ENCODE measurements at regions not wholly inside any gene's neighbourhood (a gene's known extent, or its start where the extent isn't known, plus 50 kb on each side); places are given as distances from the start of the nearest gene placed in this dataset.

DNA sequence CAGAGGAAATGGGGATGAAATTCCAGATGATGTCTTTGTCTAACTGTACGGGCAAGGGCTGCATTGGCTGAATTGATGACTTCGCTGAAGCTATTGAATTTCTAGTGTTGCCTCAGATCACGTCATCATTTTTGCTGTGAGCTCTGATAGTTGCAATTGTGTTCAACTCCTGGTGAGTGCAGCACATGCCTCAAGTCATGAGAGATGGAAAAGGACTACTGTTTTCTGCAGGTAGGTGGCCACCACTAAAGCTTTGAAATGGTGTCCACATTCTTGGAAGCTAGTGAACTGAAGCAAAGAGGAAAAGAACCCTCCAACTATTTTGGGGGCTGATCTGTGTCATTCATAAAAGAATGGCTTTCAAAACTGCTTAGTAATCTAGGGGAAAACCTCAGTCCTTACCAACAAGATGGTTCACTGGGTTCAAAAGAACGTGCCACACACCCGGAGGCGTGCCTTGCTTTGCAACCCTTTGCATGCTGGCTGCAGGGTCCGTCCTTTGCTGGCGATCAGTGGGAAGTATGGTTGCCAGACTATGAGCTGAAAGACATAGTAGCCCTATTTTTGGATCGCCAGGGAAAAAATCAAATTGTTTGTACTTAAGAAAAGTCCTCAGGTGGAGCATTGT is 88.1 kb upstream of the STOX2 start:
- TF ChIP-seq, protein P1, sequence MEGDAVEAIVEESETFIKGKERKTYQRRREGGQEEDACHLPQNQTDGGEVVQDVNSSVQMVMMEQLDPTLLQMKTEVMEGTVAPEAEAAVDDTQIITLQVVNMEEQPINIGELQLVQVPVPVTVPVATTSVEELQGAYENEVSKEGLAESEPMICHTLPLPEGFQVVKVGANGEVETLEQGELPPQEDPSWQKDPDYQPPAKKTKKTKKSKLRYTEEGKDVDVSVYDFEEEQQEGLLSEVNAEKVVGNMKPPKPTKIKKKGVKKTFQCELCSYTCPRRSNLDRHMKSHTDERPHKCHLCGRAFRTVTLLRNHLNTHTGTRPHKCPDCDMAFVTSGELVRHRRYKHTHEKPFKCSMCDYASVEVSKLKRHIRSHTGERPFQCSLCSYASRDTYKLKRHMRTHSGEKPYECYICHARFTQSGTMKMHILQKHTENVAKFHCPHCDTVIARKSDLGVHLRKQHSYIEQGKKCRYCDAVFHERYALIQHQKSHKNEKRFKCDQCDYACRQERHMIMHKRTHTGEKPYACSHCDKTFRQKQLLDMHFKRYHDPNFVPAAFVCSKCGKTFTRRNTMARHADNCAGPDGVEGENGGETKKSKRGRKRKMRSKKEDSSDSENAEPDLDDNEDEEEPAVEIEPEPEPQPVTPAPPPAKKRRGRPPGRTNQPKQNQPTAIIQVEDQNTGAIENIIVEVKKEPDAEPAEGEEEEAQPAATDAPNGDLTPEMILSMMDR (IDR thresholded peaks at IDR 0.05): no peak
- TF ChIP-seq, protein P2, sequence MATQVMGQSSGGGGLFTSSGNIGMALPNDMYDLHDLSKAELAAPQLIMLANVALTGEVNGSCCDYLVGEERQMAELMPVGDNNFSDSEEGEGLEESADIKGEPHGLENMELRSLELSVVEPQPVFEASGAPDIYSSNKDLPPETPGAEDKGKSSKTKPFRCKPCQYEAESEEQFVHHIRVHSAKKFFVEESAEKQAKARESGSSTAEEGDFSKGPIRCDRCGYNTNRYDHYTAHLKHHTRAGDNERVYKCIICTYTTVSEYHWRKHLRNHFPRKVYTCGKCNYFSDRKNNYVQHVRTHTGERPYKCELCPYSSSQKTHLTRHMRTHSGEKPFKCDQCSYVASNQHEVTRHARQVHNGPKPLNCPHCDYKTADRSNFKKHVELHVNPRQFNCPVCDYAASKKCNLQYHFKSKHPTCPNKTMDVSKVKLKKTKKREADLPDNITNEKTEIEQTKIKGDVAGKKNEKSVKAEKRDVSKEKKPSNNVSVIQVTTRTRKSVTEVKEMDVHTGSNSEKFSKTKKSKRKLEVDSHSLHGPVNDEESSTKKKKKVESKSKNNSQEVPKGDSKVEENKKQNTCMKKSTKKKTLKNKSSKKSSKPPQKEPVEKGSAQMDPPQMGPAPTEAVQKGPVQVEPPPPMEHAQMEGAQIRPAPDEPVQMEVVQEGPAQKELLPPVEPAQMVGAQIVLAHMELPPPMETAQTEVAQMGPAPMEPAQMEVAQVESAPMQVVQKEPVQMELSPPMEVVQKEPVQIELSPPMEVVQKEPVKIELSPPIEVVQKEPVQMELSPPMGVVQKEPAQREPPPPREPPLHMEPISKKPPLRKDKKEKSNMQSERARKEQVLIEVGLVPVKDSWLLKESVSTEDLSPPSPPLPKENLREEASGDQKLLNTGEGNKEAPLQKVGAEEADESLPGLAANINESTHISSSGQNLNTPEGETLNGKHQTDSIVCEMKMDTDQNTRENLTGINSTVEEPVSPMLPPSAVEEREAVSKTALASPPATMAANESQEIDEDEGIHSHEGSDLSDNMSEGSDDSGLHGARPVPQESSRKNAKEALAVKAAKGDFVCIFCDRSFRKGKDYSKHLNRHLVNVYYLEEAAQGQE (IDR thresholded peaks at IDR 0.05; ENCODE audit: insufficient read depth in 1 of 2, low read depth in 2 of 2, low read length in 1 of 2): no peak
- TF ChIP-seq POLR2AphosphoS5 (IDR thresholded peaks at IDR 0.05; ENCODE audit: low read depth, low read length) (no peak), TCF7L2 (IDR thresholded peaks at IDR 0.05; ENCODE audit: low read depth, low read length) (no peak), SIN3A (IDR thresholded peaks at IDR 0.05; ENCODE audit: borderline replicate concordance, insufficient read depth, low read depth, low read length) (no peak)
